Ovary (tissue), 7 donors: ENCODE measurements at regions not wholly inside any gene's neighbourhood (a gene's known extent, or its start where the extent isn't known, plus 50 kb on each side); places are given as distances from the start of the nearest gene placed in this dataset.
"Not testable (repeated sequence)": the region's sequence is repeated elsewhere in the genome, so short reads cannot be mapped to it uniquely, and the experiment has no call there.

ENCODE experiments used
- DNase-seq, 5 donors: peaks; one replicate each; pipeline ENCODE4 v3.0.0-alpha.2; 2019 to 2020
- H3K27ac ChIP-seq, 2 donors: fragments of 200-600 bp; one replicate each; pipeline versions ENCODE4 v1.5.1 to v1.8.0; 2019 to 2022
- H3K27me3 ChIP-seq: fragments of 200-600 bp; one replicate; pipeline ENCODE4 v1.8.0; 2022
- H3K36me3 ChIP-seq: fragments of 200-600 bp; sonication (generic); one replicate; pipeline ENCODE4 v1.5.1; 2019
- H3K4me1 ChIP-seq: one replicate; pipeline ENCODE4 v1.8.1; 2013; ENCODE audit warnings: mild to moderate bottlenecking, moderate library complexity; ENCODE audit not compliant: insufficient read depth
- H3K4me3 ChIP-seq: fragments of 200-600 bp; sonication (generic); one replicate; pipeline ENCODE4 v1.5.1; 2017
- H3K9me3 ChIP-seq, 2 donors: fragments of 200-600 bp in 1 of 2; sonication (generic) in 1 of 2; one replicate each; pipeline versions ENCODE4 v1.5.1 to v1.8.1; 2013 to 2019; ENCODE audit warnings: mild to moderate bottlenecking in 1 of 2, moderate library complexity in 1 of 2
- CTCF ChIP-seq, 3 donors: fragments of 450-650 bp in 2 of 3; fragments of 200-600 bp in 1 of 3; IDR thresholded peaks; one replicate each; pipeline versions ENCODE4 v1.5.1 to v1.8.0; 2016 to 2022; ENCODE audit warnings: antibody characterized with exemption in 3 of 3, mild to moderate bottlenecking in 1 of 3
- EP300 ChIP-seq: sonication (generic); formaldehyde crosslinking; IDR thresholded peaks from one replicate; pipeline ENCODE4 v1.6.1; 2017; ENCODE audit warnings: antibody characterized with exemption
- POLR2A ChIP-seq: fragments of 450-650 bp; IDR thresholded peaks from one replicate; pipeline ENCODE4 v1.6.1; 2017; ENCODE audit warnings: antibody characterized with exemption, mild to moderate bottlenecking, moderate library complexity
- WGBS, 3 donors: extraction: QIAGEN DNeasy Blood & Tissue Kit in 1 of 3; methylation state at CpG; one replicate each; pipeline versions ENCODE4 v1.1.5 to v1.1.7; 2013 to 2017; 5-methylcytosine and 5-hydroxymethylcytosine counted together
- intact Hi-C, 4 donors: fragments of 100-400 bp; cut with DNase I; formaldehyde crosslinking; loops; one replicate each; pipeline versions ENCODE4 v1.11.0 to v1.15.1; 2022 to 2023
- donor health status: DM: no; HTN: no; CAD: no; lungs with moderate emphysema.
- donor health status: DM: no; HTN: no; CAD: no.
- donor health status: Bipolar disorder and iron deficiency.
- donor health status: DM: no; HTN: no; CAD: no.
- donor health status: DM: yes; HTN: yes; CAD: no.

- Histone ChIP-seq H3K27me3 (no peaks in the 10 kb centered on the region), H3K4me3 (no peak overlapping the region), H3K27ac (no peak overlapping the region), H3K36me3 (no peaks in the 10 kb centered on the region), H3K9me3 (no peaks in the 10 kb centered on the region), H3K4me1 (no peaks in the 10 kb centered on the region)
- TF ChIP-seq CTCF (IDR thresholded peaks at IDR 0.05) (no peak), EP300 (no peak), POLR2A (no peak)
- intact Hi-C loops, result no loop called here
- no peak for DNase-seq
- WGBS, 3 donors, result 86 to 91% (median 87%) methylated on average over 6 of the region's 6 CpGs
These were observed 230.6 kb upstream of the FZD8 start for GRCh38 chr10:35872671-35873070.

- WGBS, 3 donors, result 16 to 32% (median 27%) methylated on average over 5 of the region's 5 CpGs
- H3K4me1 ChIP-seq, result no peaks in the 10 kb centered on the region
- DNase-seq, result no peak
- intact Hi-C loops, result no loop called here
- H3K4me3 ChIP-seq, result no peak overlapping the region
- no peaks in the 10 kb centered on the region for H3K36me3 ChIP-seq
- H3K27ac ChIP-seq, result no peak overlapping the region
- no peaks in the 10 kb centered on the region for H3K9me3 ChIP-seq
- H3K27me3 ChIP-seq, result no peaks in the 10 kb centered on the region
- TF ChIP-seq EP300, result no peak
These were observed 228.7 kb upstream of the FZD8 start for GRCh38 chr10:35870665-35871310.

DNA sequence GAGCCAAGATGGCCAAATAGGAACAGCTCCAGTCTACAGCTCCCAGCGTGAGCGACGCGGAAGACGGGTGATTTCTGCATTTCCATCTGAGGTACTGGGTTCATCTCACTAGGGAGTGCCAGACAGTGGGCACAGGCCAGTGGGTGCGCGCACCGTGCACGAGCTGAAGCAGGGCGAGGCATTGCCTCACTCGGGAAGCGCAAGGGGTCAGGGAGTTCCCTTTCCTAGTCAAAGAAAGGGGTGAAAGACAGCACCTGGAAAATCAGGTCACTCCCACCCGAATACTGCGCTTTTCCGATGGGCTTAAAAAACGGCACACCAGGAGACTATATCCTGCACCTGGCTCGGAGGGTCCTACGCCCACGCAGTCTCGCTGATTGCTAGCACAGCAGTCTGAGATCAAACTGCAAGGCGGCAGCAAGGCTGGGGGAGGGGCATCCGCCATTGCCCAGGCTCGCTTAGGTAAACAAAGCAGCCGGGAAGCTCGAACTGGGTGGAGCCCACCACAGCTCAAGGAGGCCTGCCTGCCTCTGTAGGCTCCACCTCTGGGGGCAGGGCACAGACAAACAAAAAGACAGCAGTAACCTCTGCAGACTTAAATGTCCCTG, 216.7 kb upstream of the FZD8 start:
- 68 to 79% (median 78%) methylated on average over 21 to 25 of the region's 25 CpGs for WGBS, 3 donors

DNA sequence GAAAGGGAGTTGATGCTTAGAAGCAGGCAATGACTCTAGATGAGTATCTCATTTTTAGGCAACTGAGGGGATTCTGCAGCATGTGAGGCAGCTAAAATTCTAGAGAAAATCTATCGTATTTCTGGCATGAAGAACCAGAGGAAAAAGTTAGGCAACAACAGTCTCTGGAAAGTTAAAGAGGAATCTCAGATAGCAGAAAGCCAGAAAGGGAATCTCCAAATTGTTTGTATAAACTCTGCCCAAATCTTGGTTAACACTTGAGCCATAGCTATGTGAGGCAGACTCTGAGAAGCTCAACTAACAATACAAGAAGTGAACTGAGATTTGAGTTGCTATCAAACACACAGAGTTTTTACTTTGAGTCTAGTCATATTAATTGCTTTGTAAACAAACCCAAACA, 215.8 kb upstream of the FZD8 start:
- TF ChIP-seq POLR2A (no peak), EP300 (no peak), CTCF (IDR thresholded peaks at IDR 0.05) (no peak)
- intact Hi-C loops, result no loop called here
- no peaks in the 10 kb centered on the region for H3K9me3 ChIP-seq
- H3K27me3 ChIP-seq, result no peaks in the 10 kb centered on the region
- WGBS, 3 donors, result 30 to 51% (median 44%) methylated on average over 1 of the region's 1 CpG
- no peak overlapping the region for H3K4me3 ChIP-seq
- H3K36me3 ChIP-seq, result no peaks in the 10 kb centered on the region
- no peaks in the 10 kb centered on the region for H3K4me1 ChIP-seq
- H3K27ac ChIP-seq, result no peak overlapping the region
- DNase-seq, result no peak

More for the DNA sequence above, 216.7 kb upstream of the FZD8 start:
- H3K9me3 ChIP-seq, H3K4me3 ChIP-seq, intact Hi-C loops, H3K36me3 ChIP-seq, DNase-seq, H3K27ac ChIP-seq, H3K27me3 ChIP-seq, H3K4me1 ChIP-seq: not testable (repeated sequence)

- WGBS, 3 donors, result 54 to 62% (median 58%) methylated on average over 1 of the region's 1 CpG
- Histone ChIP-seq H3K36me3 (no peaks in the 10 kb centered on the region), H3K4me1 (no peaks in the 10 kb centered on the region), H3K27ac (no peak overlapping the region), H3K9me3 (no peaks in the 10 kb centered on the region), H3K27me3 (no peaks in the 10 kb centered on the region), H3K4me3 (no peak overlapping the region)
- intact Hi-C loops, result no loop called here
- TF ChIP-seq POLR2A (no peak), EP300 (no peak), CTCF (IDR thresholded peaks at IDR 0.05) (no peak)
- no peak for DNase-seq
These were observed 213.3 kb upstream of the FZD8 start for GRCh38 chr10:35855155-35855947.
